ENCODE measurements at regions not wholly inside any gene's neighbourhood (a gene's known extent, or its start where the extent isn't known, plus 50 kb on each side); places are given as distances from the start of the nearest gene placed in this dataset.

DNA sequence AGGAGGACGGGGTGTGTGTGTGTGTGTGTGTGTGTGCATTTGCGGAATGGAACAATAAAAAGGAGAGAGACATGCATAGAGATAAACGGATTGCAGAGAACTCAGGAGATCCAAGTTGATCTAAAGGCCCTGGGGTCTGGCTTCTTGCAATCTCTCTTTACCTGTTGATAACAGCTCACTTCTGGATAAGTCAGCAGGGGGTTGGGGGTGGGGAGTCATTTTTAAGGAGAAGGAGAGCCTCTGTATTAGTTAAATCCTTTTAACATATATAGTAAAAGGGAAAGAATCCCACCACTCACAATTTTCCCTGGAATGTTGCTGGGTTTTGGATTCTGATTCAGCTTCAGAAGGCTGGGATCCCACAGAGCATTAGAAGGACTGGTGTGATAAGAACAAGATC is 87.5 kb upstream of the MITF start:
- Histone ChIP-seq H3K4me3 (no peak overlapping the region), H3K4me1 (peaks cover 21% of the 10 kb centered on the region), H3K27ac (no peak overlapping the region), H3K4me2 (no peak overlapping the region), H3K9me3 (no peaks in the 10 kb centered on the region)
- WGBS (ENCODE audit: missing lambda C conversion rate), result 74% methylated on average over 3 of the region's 3 CpGs
- DNase-seq (ENCODE audit: low read depth in 1 of 2, low spot score in 1 of 2) (no peak), ATAC-seq (no peak), FAIRE-seq (no peak)
- ChIA-PET CTCF (no interaction called here), POLR2A (no interaction called here)
- TF ChIP-seq ESRRA (IDR thresholded peaks at IDR 0.05; ENCODE audit: borderline replicate concordance, low read length), result no peak
- TF ChIP-seq, protein P1, sequence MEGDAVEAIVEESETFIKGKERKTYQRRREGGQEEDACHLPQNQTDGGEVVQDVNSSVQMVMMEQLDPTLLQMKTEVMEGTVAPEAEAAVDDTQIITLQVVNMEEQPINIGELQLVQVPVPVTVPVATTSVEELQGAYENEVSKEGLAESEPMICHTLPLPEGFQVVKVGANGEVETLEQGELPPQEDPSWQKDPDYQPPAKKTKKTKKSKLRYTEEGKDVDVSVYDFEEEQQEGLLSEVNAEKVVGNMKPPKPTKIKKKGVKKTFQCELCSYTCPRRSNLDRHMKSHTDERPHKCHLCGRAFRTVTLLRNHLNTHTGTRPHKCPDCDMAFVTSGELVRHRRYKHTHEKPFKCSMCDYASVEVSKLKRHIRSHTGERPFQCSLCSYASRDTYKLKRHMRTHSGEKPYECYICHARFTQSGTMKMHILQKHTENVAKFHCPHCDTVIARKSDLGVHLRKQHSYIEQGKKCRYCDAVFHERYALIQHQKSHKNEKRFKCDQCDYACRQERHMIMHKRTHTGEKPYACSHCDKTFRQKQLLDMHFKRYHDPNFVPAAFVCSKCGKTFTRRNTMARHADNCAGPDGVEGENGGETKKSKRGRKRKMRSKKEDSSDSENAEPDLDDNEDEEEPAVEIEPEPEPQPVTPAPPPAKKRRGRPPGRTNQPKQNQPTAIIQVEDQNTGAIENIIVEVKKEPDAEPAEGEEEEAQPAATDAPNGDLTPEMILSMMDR (IDR thresholded peaks at IDR 0.05), result no peak
- TF ChIP-seq NFE2L2 (conservative IDR thresholded peaks at IDR 0.05; ENCODE audit: low read length), result no peak
- no peak for TF ChIP-seq CBX8 (IDR thresholded peaks at IDR 0.05)
- TF ChIP-seq GATA3 (IDR thresholded peaks at IDR 0.05; ENCODE audit: borderline replicate concordance), result no peak
- TF ChIP-seq TFCP2L1 (CRISPR knock-in tag; IDR thresholded peaks at IDR 0.05), result no peak
- TF ChIP-seq JUN (IDR thresholded peaks at IDR 0.05), result no peak

DNA sequence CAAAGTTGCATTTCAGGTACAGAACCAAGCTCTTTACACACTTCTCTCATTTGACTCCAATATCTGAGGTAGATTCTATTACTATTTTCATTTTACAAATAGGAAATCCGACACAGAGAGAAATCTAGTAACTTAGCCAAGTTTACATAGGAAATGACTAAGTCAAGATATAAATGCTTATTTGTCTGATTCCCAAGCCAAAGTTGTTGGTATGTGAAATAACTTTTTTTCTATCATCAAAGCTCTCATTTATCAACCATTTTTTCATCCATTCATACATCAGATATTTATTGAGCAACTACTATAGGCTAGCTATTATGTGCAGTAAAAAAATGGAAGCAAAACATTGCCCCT is 89.2 kb upstream of the MITF start:
- Histone ChIP-seq H3K4me1 (peaks cover 21% of the 10 kb centered on the region), H3K4me3 (no peak overlapping the region), H3K27ac (no peak overlapping the region; a peak in 1 of 6 replicates), H3K4me2 (peak overlapping the region; percentile 43; the same call in 2 of the 3 replicates), H3K9me3 (no peaks in the 10 kb centered on the region)
- POLR2A ChIA-PET, result no interaction called here
- 4% methylated on average over 1 of the region's 1 CpG for WGBS (ENCODE audit: missing lambda C conversion rate)
- TF ChIP-seq EHF (CRISPR knock-in tag; IDR thresholded peaks at IDR 0.05) (no peak), ATOH8 (CRISPR knock-in tag; IDR thresholded peaks at IDR 0.05; ENCODE audit: low read depth) (no peak), USF2 (IDR thresholded peaks at IDR 0.05) (no peak), CBX2 (IDR thresholded peaks at IDR 0.05; ENCODE audit: borderline replicate concordance, low read depth) (no peak), REST (IDR thresholded peaks at IDR 0.05) (no peak), FOXS1 (CRISPR knock-in tag; IDR thresholded peaks at IDR 0.05) (no peak), CHD4 (IDR thresholded peaks at IDR 0.05; ENCODE audit: borderline replicate concordance) (no peak)
- ATAC-seq, result no peak
- DNase-seq (ENCODE audit: low read depth in 1 of 2, low spot score in 1 of 2), result no peak
- peak; percentile 39 for FAIRE-seq
- CTCF ChIA-PET, result interaction anchor here (1.3 kb wide), 1 partner anchor 344 kb away, joined by 3 read pairs; no protein-coding TSS in a partner anchor

DNA sequence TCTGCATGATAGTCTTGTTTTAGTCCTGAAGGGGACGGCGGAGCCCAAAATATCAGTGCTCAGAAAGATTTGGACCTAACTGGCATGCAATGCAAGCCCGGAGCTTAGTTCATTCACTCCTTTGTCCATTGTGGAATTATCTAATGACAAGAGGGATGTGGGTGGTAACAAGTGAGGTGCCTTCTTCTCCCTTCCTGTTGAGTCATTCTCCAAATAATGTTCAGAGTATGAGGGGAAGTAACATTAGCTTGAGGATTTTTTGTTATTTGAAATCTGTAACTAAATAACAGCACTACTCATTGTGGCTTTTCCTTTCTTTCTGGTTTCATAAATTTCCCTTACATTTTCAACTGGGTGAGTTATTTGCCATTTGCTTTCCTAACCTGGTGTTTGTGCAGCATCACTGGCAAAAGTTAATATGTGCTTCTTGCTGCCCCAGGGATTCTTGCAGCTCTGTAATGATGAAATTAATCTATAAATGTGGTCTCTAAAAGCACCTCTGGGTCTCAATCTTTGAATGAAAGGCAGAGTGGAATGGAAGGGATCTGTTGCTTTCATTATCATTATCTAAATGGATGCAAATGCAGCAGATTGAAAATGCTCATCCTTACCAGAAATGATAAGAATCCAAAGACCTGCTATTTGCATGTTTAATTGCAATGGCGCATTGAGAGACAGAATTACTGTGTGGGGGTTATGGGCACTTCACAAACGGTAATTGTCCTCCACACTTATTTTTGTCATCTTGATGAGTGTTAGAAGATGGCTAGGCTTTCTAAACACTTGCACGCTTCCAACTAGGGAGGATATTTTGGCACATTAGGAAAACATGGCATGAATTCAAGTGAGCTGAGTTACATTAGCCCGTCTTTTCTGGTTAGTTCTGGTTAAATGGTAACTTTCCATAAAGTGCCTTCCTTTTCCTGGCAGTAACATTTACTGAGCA is 89.9 kb upstream of the MITF start:
- TF ChIP-seq KDM5A (IDR thresholded peaks at IDR 0.05) (no peak), CHD4 (IDR thresholded peaks at IDR 0.05; ENCODE audit: borderline replicate concordance) (no peak), RFX5 (IDR thresholded peaks at IDR 0.05) (no peak), CBX2 (IDR thresholded peaks at IDR 0.05; ENCODE audit: borderline replicate concordance, low read depth) (no peak), FOSL2 (IDR thresholded peaks at IDR 0.05) (0 out of 2 replicates have a peak, but pooled peaks have one; percentile 9), FOSL2 (CRISPR knock-in tag; IDR thresholded peaks at IDR 0.05) (no peak), BHLHE40 (IDR thresholded peaks at IDR 0.05; ENCODE audit: low read depth, low read length) (no peak), MAZ (IDR thresholded peaks at IDR 0.05; ENCODE audit: borderline replicate concordance, low read depth, low read length) (no peak)
- Histone ChIP-seq H3K4me2 (peak overlapping the region; percentile 43), H3K27ac (peak overlapping the region; percentile 29 to 38; a peak in 4 of 6 replicates), H3K9me3 (no peaks in the 10 kb centered on the region), H3K4me1 (peaks cover 21% of the 10 kb centered on the region), H3K4me3 (no peak overlapping the region)
- ChIA-PET CTCF (interaction anchor here (1.3 kb wide), 1 partner anchor 343 kb away, joined by 3 read pairs; no protein-coding TSS in a partner anchor), POLR2A (no interaction called here)
- ATAC-seq (peak; percentile 50 to 68; a peak in 3 of 6 replicates), FAIRE-seq (no peak), DNase-seq (ENCODE audit: low read depth in 1 of 2, low spot score in 1 of 2) (peak; percentile 18 to 29)
- WGBS (ENCODE audit: missing lambda C conversion rate), result 27% methylated on average over 7 of the region's 7 CpGs
